Osteocyte (in vitro differentiated cells): ENCODE measurements at regions not wholly inside any gene's neighbourhood (a gene's known extent, or its start where the extent isn't known, plus 50 kb on each side); places are given as distances from the start of the nearest gene placed in this dataset.
A peak's percentile ranks its signal among the peaks of the same experiment; 100 is the strongest.

Experiments
- DNase-seq: peaks from one replicate; pipeline ENCODE4 v3.0.0; 2021; ENCODE audit warnings: mixed read lengths; ENCODE audit not compliant: unreplicated experiment; ENCODE audit errors: extremely low spot score
- H3K27ac Mint-ChIP-seq: one replicate; pipeline ENCODE4 v1.8.0; 2021; ENCODE audit warnings: mild to moderate bottlenecking, mixed read lengths; ENCODE audit not compliant: unreplicated experiment
- H3K27me3 Mint-ChIP-seq: one replicate; pipeline ENCODE4 v1.8.0; 2021; ENCODE audit warnings: mixed read lengths; ENCODE audit not compliant: unreplicated experiment
- H3K36me3 Mint-ChIP-seq: one replicate; pipeline ENCODE4 v1.8.0; 2021; ENCODE audit warnings: mixed read lengths; ENCODE audit not compliant: unreplicated experiment
- H3K4me1 Mint-ChIP-seq: one replicate; pipeline ENCODE4 v1.8.0; 2021; ENCODE audit warnings: mixed read lengths; ENCODE audit not compliant: unreplicated experiment
- H3K4me3 Mint-ChIP-seq: one replicate; pipeline ENCODE4 v1.8.0; 2021; ENCODE audit warnings: mild to moderate bottlenecking, moderate library complexity, mixed read lengths; ENCODE audit not compliant: unreplicated experiment
- H3K9me3 Mint-ChIP-seq: one replicate; pipeline ENCODE4 v1.8.0; 2021; ENCODE audit warnings: mixed read lengths; ENCODE audit not compliant: unreplicated experiment
- TF ChIP-seq, protein P1 (sequence below): fragments of 200-600 bp; sonication (generic); IDR thresholded peaks from 2 replicates; pipeline ENCODE4 v1.5.0; 2021; ENCODE audit warnings: antibody characterized with exemption, mild to moderate bottlenecking, moderate library complexity

DNA sequence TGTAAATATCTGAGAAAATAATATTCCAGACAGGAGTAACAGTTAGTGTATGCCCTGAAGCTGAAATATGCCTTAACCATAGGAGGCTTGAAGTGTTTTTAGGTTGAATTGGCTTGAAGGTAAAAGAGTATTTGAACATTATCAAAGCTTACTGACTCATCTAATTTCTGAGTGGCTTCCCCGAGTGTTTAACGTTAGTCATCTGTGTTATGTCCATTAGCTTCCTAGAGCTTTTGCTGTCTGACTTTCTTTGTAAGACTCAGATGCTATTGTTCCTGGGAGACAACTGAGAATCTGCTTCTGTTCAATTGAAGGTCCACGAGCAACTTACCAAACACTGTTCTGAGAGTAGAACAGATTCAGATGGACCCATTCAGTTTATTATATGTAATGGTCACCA, 656.8 kb upstream of the NECTIN3 start:
- peaks cover 10% of the 10 kb centered on the region for H3K9me3 Mint-ChIP-seq
- no peak overlapping the region for H3K4me3 Mint-ChIP-seq
- peak overlapping the region; percentile 87 for H3K27ac Mint-ChIP-seq
- DNase-seq, result no peak
- no peaks in the 10 kb centered on the region for H3K36me3 Mint-ChIP-seq
- peaks cover 47% of the 10 kb centered on the region for H3K4me1 Mint-ChIP-seq
- no peaks in the 10 kb centered on the region for H3K27me3 Mint-ChIP-seq
- TF ChIP-seq, protein P1, sequence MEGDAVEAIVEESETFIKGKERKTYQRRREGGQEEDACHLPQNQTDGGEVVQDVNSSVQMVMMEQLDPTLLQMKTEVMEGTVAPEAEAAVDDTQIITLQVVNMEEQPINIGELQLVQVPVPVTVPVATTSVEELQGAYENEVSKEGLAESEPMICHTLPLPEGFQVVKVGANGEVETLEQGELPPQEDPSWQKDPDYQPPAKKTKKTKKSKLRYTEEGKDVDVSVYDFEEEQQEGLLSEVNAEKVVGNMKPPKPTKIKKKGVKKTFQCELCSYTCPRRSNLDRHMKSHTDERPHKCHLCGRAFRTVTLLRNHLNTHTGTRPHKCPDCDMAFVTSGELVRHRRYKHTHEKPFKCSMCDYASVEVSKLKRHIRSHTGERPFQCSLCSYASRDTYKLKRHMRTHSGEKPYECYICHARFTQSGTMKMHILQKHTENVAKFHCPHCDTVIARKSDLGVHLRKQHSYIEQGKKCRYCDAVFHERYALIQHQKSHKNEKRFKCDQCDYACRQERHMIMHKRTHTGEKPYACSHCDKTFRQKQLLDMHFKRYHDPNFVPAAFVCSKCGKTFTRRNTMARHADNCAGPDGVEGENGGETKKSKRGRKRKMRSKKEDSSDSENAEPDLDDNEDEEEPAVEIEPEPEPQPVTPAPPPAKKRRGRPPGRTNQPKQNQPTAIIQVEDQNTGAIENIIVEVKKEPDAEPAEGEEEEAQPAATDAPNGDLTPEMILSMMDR, result no peak

DNA sequence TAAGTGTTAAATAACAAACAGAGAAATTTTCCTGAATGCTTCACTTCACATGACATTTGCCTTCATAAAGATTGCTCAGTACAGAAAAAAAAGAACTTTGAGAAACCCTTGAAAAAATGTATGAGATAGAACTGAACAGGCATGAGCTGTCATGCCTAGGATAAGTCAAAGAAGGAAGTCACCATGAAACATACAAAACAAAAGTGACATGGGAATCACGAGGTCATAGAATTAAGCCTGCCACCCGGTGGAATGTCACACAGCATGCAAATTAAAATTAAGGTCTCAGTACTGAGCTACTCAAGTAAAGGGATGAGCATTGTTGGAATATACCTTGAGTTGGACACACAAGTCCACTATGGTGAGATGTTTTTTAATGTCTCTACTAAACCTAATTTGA, 652.5 kb upstream of the NECTIN3 start:
- H3K36me3 Mint-ChIP-seq, result no peaks in the 10 kb centered on the region
- no peak overlapping the region for H3K4me3 Mint-ChIP-seq
- peak overlapping the region; percentile 78 for H3K27ac Mint-ChIP-seq
- no peaks in the 10 kb centered on the region for H3K27me3 Mint-ChIP-seq
- H3K4me1 Mint-ChIP-seq, result peaks cover 43% of the 10 kb centered on the region
- TF ChIP-seq, protein P1, result no peak
- H3K9me3 Mint-ChIP-seq, result peaks cover 14% of the 10 kb centered on the region
- DNase-seq, result no peak

DNA sequence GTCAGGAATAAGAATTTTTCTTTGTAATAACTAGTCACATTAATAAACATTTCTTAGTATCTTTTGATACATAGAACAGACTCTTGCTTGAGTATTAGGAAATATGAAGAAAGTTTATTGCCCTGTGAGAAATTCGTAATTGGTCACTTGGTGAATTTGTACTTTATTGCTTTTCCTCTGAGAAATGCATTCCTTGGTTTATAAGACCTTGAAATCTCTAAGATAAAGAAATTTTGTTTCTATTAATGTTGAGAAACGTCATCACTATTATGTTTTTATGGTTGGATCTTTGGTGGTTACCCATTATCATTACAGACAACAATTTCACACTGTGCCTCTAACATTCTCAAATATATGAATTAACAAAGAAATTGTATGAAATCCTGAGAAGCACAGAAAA, 652.0 kb upstream of the NECTIN3 start:
- H3K9me3 Mint-ChIP-seq, result peaks cover 14% of the 10 kb centered on the region
- TF ChIP-seq, protein P1, result no peak
- peak overlapping the region; percentile 78 for H3K27ac Mint-ChIP-seq
- no peak overlapping the region for H3K4me3 Mint-ChIP-seq
- H3K36me3 Mint-ChIP-seq, result no peaks in the 10 kb centered on the region
- H3K4me1 Mint-ChIP-seq, result peaks cover 40% of the 10 kb centered on the region
- no peaks in the 10 kb centered on the region for H3K27me3 Mint-ChIP-seq
- DNase-seq, result no peak

DNA sequence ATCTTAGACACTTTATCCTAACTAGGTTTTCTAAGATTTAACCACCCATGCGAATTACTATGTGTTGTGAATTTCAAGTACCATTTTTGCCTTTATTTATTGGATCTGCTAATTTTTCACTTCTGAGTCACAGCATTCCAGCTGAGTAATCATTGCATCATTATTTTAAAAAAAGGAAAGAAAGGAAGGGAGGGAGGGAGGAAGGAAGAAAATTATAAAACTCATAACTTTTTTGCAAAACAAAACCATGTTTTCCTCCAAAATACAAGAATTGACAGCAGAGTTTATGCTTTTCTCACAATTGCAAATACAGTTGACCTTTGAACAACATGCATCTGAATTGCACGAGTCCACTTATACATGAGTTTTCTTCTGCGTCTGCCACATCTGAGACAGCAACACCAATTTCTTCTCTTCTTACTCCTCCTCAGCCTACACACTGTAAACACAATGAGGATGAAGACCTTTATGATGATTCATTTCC, 651.4 kb upstream of the NECTIN3 start:
- peak overlapping the region; percentile 39 for H3K4me3 Mint-ChIP-seq
- H3K9me3 Mint-ChIP-seq, result peaks cover 17% of the 10 kb centered on the region
- H3K27ac Mint-ChIP-seq, result peak overlapping the region; percentile 78
- TF ChIP-seq, protein P1, result no peak
- peaks cover 34% of the 10 kb centered on the region for H3K4me1 Mint-ChIP-seq
- no peak for DNase-seq
- H3K36me3 Mint-ChIP-seq, result no peaks in the 10 kb centered on the region
- H3K27me3 Mint-ChIP-seq, result no peaks in the 10 kb centered on the region

GRCh38 chr3:110423276-110423675, 648.3 kb upstream of the NECTIN3 start:
- Mint-ChIP-seq H3K9me3 (peaks cover 11% of the 10 kb centered on the region), H3K27me3 (no peaks in the 10 kb centered on the region), H3K4me1 (peaks cover 26% of the 10 kb centered on the region), H3K27ac (no peak overlapping the region), H3K4me3 (no peak overlapping the region), H3K36me3 (no peaks in the 10 kb centered on the region)
- TF ChIP-seq, protein P1, result no peak
- no peak for DNase-seq
